Endodermal cell (in vitro differentiated cells): ENCODE measurements at regions not wholly inside any gene's neighbourhood (a gene's known extent, or its start where the extent isn't known, plus 50 kb on each side); places are given as distances from the start of the nearest gene placed in this dataset.

Experiments used
- DNase-seq: peaks from one replicate; pipeline ENCODE4 v3.0.0-alpha.2; 2017
- H3K27ac ChIP-seq: 2 replicates; pipeline ENCODE4 v1.5.1; 2013; ENCODE audit warnings: mild to moderate bottlenecking, low read depth, low read length, moderate library complexity
- H3K27me3 ChIP-seq: 2 replicates; pipeline ENCODE4 v1.6.1; 2013; ENCODE audit warnings: mild to moderate bottlenecking, low read length, moderate library complexity; ENCODE audit not compliant: insufficient read depth, control insufficient read depth, poor library complexity, severe bottlenecking
- H3K36me3 ChIP-seq: 2 replicates; pipeline ENCODE4 v1.7.0; 2013; ENCODE audit warnings: mild to moderate bottlenecking, low read length, moderate library complexity; ENCODE audit not compliant: control insufficient read depth, insufficient read depth
- H3K4me1 ChIP-seq: one replicate; pipeline ENCODE4 v1.7.0; 2013; ENCODE audit warnings: low read length; ENCODE audit not compliant: control insufficient read depth, insufficient read depth
- H3K4me3 ChIP-seq: 2 replicates; pipeline ENCODE4 v1.5.1; 2013; ENCODE audit warnings: mild to moderate bottlenecking, low read length, moderate library complexity
- H3K9ac ChIP-seq: 2 replicates; pipeline ENCODE4 v1.6.1; 2013; ENCODE audit warnings: mild to moderate bottlenecking, low read length, moderate library complexity; ENCODE audit not compliant: poor library complexity, severe bottlenecking; ENCODE audit errors: extremely low read depth
- H3K9me3 ChIP-seq: 2 replicates; pipeline ENCODE4 v1.6.1; 2013; ENCODE audit warnings: mild to moderate bottlenecking, low read length, moderate library complexity; ENCODE audit not compliant: control insufficient read depth
- H3K27ac Mint-ChIP-seq: 2 replicates; pipeline ENCODE4 v1.8.0; 2020; ENCODE audit warnings: mixed read lengths
- H3K27me3 Mint-ChIP-seq: 2 replicates; pipeline ENCODE4 v1.8.0; 2021; ENCODE audit warnings: mild to moderate bottlenecking, mixed read lengths; ENCODE audit not compliant: insufficient read depth
- H3K36me3 Mint-ChIP-seq: 2 replicates; pipeline ENCODE4 v1.8.0; 2020; ENCODE audit warnings: low read depth, mixed read lengths
- H3K4me1 Mint-ChIP-seq: 2 replicates; pipeline ENCODE4 v1.8.0; 2020; ENCODE audit warnings: mixed read lengths
- H3K4me3 Mint-ChIP-seq: 2 replicates; pipeline ENCODE4 v1.8.0; 2020; ENCODE audit warnings: mild to moderate bottlenecking, moderate library complexity, mixed read lengths
- H3K9me3 Mint-ChIP-seq: 2 replicates; pipeline ENCODE4 v1.8.0; 2020; ENCODE audit warnings: mild to moderate bottlenecking, mixed read lengths
- CTCF ChIP-seq: fragments of 200-600 bp; sonication (generic); conservative IDR thresholded peaks from 2 replicates; pipeline ENCODE4 v1.5.0; 2021; ENCODE audit warnings: antibody characterized with exemption, mild to moderate bottlenecking
- WGBS, 2 experiments: methylation state at CpG; one replicate each; pipeline versions ENCODE4 v1.1.5 to v1.1.7; 2013; ENCODE audit warnings: missing lambda C conversion rate in 2 of 2, mixed read lengths in 1 of 2; ENCODE audit not compliant: insufficient coverage in 1 of 2, insufficient read length in 1 of 2; 5-methylcytosine and 5-hydroxymethylcytosine counted together

- Mint-ChIP-seq H3K4me1 (no peaks in the 10 kb centered on the region), H3K27ac (no peak overlapping the region), H3K9me3 (peaks cover 5% of the 10 kb centered on the region), H3K4me3 (no peak overlapping the region), H3K36me3 (no peaks in the 10 kb centered on the region), H3K27me3 (no peaks in the 10 kb centered on the region)
- WGBS, 2 experiments, result 90 to 92% methylated on average over 2 to 3 of the region's 3 CpGs
- TF ChIP-seq CTCF, result no peak
- no peak overlapping the region for H3K9ac ChIP-seq
- no peak overlapping the region for H3K4me3 ChIP-seq
- no peaks in the 10 kb centered on the region for H3K36me3 ChIP-seq
- no peaks in the 10 kb centered on the region for H3K27me3 ChIP-seq
- DNase-seq, result no peak
- no peaks in the 10 kb centered on the region for H3K4me1 ChIP-seq
- no peaks in the 10 kb centered on the region for H3K9me3 ChIP-seq
- H3K27ac ChIP-seq, result no peak overlapping the region
Measured at GRCh38 chr11:23370580-23371275, 510.5 kb upstream of the CCDC179 start.

- Mint-ChIP-seq H3K36me3 (no peaks in the 10 kb centered on the region), H3K9me3 (peaks cover 3% of the 10 kb centered on the region), H3K4me3 (no peak overlapping the region), H3K27ac (no peak overlapping the region), H3K4me1 (no peaks in the 10 kb centered on the region), H3K27me3 (no peaks in the 10 kb centered on the region)
- no peaks in the 10 kb centered on the region for H3K27me3 ChIP-seq
- H3K9me3 ChIP-seq, result no peaks in the 10 kb centered on the region
- DNase-seq, result no peak
- H3K4me1 ChIP-seq, result no peaks in the 10 kb centered on the region
- H3K4me3 ChIP-seq, result no peak overlapping the region
- no peak for TF ChIP-seq CTCF
- H3K36me3 ChIP-seq, result no peaks in the 10 kb centered on the region
- no peak overlapping the region for H3K27ac ChIP-seq
- no peak overlapping the region for H3K9ac ChIP-seq
Measured at GRCh38 chr11:23377909-23378308, 517.6 kb upstream of the CCDC179 start.

- Mint-ChIP-seq H3K4me3 (no peak overlapping the region), H3K27ac (no peak overlapping the region), H3K4me1 (no peaks in the 10 kb centered on the region), H3K9me3 (no peaks in the 10 kb centered on the region), H3K27me3 (no peaks in the 10 kb centered on the region), H3K36me3 (no peaks in the 10 kb centered on the region)
- DNase-seq, result no peak
- no peak overlapping the region for H3K4me3 ChIP-seq
- 82% methylated on average over 2 of the region's 2 CpGs; no CpG with 5 or more reads in 1 of the 2 experiments for WGBS, 2 experiments
- H3K27me3 ChIP-seq, result no peaks in the 10 kb centered on the region
- no peaks in the 10 kb centered on the region for H3K4me1 ChIP-seq
- no peaks in the 10 kb centered on the region for H3K9me3 ChIP-seq
- TF ChIP-seq CTCF, result no peak
- no peak overlapping the region for H3K27ac ChIP-seq
- no peaks in the 10 kb centered on the region for H3K36me3 ChIP-seq
- no peak overlapping the region for H3K9ac ChIP-seq
Measured at GRCh38 chr11:23391031-23391430, 530.8 kb upstream of the CCDC179 start.
